Heart right ventricle (tissue), 16 donors: ENCODE measurements at regions not wholly inside any gene's neighbourhood (a gene's known extent, or its start where the extent isn't known, plus 50 kb on each side); places are given as distances from the start of the nearest gene placed in this dataset.

Experiments
- ATAC-seq, 8 donors: fragments of 200-7000 bp; cut with Tn5 transposase; one replicate each; pipeline ENCODE4 v1.9.1; 2020; ENCODE audit warnings: mild to moderate bottlenecking in 8 of 8, moderate library complexity in 8 of 8, moderate number of reproducible peaks in 1 of 8
- DNase-seq, 2 donors: peaks; one replicate each; pipeline ENCODE4 v3.0.0-alpha.2; 2020
- H3K27ac ChIP-seq, 10 donors: fragments of 200-600 bp; sonication (generic) in 2 of 10; one replicate each; pipeline versions ENCODE4 v1.5.0 to v1.8.0; 2020 to 2022; ENCODE audit warnings: mild to moderate bottlenecking in 3 of 10
- H3K27me3 ChIP-seq, 7 donors: fragments of 200-600 bp; one replicate each; pipeline ENCODE4 v1.8.0; 2021 to 2022; ENCODE audit warnings: mild to moderate bottlenecking in 2 of 7
- H3K36me3 ChIP-seq, 9 donors: fragments of 200-600 bp; sonication (generic) in 1 of 9; one replicate each; pipeline versions ENCODE4 v1.5.0 to v1.8.0; 2020 to 2022; ENCODE audit warnings: mild to moderate bottlenecking in 2 of 9
- H3K4me1 ChIP-seq, 9 donors: fragments of 200-600 bp; sonication (generic) in 1 of 9; one replicate each; pipeline versions ENCODE4 v1.5.0 to v1.8.0; 2020 to 2022; ENCODE audit warnings: mild to moderate bottlenecking in 4 of 9
- H3K4me3 ChIP-seq, 10 donors: fragments of 200-600 bp; sonication (generic) in 2 of 10; one replicate each; pipeline versions ENCODE4 v1.5.0 to v1.8.0; 2020 to 2022; ENCODE audit warnings: mild to moderate bottlenecking in 7 of 10, moderate library complexity in 2 of 10
- H3K9me3 ChIP-seq, 11 donors: fragments of 200-600 bp in 10 of 11; sonication (generic) in 2 of 11; one replicate each; pipeline versions ENCODE4 v1.5.0 to v1.8.0; 2013 to 2022; ENCODE audit warnings: mild to moderate bottlenecking in 2 of 11, control low read depth in 1 of 11, moderate library complexity in 1 of 11
- WGBS, 2 donors: extraction: QIAGEN DNeasy Blood & Tissue Kit; methylation state at CpG; one replicate each; pipeline ENCODE4 v1.1.7; 2013; ENCODE audit warnings: inconsistent platforms in 1 of 2; 5-methylcytosine and 5-hydroxymethylcytosine counted together
- intact Hi-C, 10 donors: fragments of 100-400 bp; cut with DNase I; formaldehyde crosslinking; loops; one replicate each; pipeline versions ENCODE4 v1.11.1 to v1.14.2; 2022
- TF ChIP-seq, protein P1 (sequence below), 9 donors: fragments of 200-600 bp; sonication (generic) in 2 of 9; IDR thresholded peaks; one replicate each; pipeline versions ENCODE4 v1.5.0 to v1.8.0; 2021 to 2022; ENCODE audit warnings: antibody characterized with exemption in 9 of 9, mild to moderate bottlenecking in 5 of 9, moderate library complexity in 1 of 9
- donor health status: Arrhythmogenic right ventricular cardiomyopathy.
- donor health status: ischemic (EF 13 %, LVEDD 7.1; RV severe dilation, severe dysfunction).
- donor health status: healthy with polysubstance abuse.
- donor health status: DM: no; HTN: yes; CAD: no.
- donor health status: DM: no; HTN: no; CAD: no.
- donor health status: ischemic (EF 25% LVEDD 6.9; RV normal size, moderate dysfunction).
- donor health status: ischemic (EF 25% LVEDD 5.7; RV mildly dilated, moderate dysfunction).
- donor health status: healthy.
- donor health status: DM: yes; HTN: yes; CAD: no.
- donor health status: Ischemic cardiomyopathy.
- donor health status: ischemic (EF 35%, LVEDD 5.7; RV mildly dilated, moderate dysfunction).
- donor health status: nonischemic (EF 11% LVEDD 7.7; RV severe dilation, severe dysfunction).
- donor health status: DM: yes; HTN: yes; CAD: no.
- donor health status: PGD.
- donor health status: ischemic (EF 29% LVEDD 5.4; RV normal size, mild dysfunction).
- donor health status: nonischemic (EF 23%, LVEDD 6.1; RV moderate dilation, normal function).

DNA sequence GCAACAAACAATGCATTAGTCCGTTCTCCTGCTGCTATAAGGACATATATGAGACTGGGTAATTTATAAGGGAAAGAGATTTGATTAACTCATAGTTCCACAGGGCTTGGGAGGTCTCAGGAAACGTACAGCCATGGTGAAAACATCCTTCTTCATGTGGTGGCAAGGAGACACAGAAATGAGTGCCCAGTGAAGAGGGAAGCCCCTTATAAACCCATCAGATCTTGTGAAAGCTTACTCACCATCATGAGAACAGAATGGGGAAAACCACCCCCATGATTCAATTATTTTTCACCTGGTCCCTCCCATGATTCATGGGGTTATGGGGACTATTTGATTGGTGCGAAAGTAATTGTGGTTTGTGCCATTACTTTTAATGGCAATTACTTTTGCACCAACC lies 655.8 kb upstream of the SEMA6A start:
- 88 to 91% methylated on average over 3 of the region's 3 CpGs for WGBS, 2 donors
- no peaks in the 10 kb centered on the region for H3K36me3 ChIP-seq
- peaks cover 0 to 2% (median 0%) of the 10 kb centered on the region in 9 donors for H3K4me1 ChIP-seq
- no peak for DNase-seq
- H3K9me3 ChIP-seq, result no peaks in the 10 kb centered on the region
- no peak for ATAC-seq
- H3K27ac ChIP-seq, result no peak overlapping the region
- TF ChIP-seq, protein P1, sequence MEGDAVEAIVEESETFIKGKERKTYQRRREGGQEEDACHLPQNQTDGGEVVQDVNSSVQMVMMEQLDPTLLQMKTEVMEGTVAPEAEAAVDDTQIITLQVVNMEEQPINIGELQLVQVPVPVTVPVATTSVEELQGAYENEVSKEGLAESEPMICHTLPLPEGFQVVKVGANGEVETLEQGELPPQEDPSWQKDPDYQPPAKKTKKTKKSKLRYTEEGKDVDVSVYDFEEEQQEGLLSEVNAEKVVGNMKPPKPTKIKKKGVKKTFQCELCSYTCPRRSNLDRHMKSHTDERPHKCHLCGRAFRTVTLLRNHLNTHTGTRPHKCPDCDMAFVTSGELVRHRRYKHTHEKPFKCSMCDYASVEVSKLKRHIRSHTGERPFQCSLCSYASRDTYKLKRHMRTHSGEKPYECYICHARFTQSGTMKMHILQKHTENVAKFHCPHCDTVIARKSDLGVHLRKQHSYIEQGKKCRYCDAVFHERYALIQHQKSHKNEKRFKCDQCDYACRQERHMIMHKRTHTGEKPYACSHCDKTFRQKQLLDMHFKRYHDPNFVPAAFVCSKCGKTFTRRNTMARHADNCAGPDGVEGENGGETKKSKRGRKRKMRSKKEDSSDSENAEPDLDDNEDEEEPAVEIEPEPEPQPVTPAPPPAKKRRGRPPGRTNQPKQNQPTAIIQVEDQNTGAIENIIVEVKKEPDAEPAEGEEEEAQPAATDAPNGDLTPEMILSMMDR (IDR thresholded peaks at IDR 0.05), result no peak
- H3K27me3 ChIP-seq, result no peaks in the 10 kb centered on the region
- intact Hi-C loops, result loop anchor here in 1 of 10 donors (10.0 kb wide), 1 partner anchor 96 kb away; no protein-coding TSS in a partner anchor
- no peak overlapping the region for H3K4me3 ChIP-seq

DNA sequence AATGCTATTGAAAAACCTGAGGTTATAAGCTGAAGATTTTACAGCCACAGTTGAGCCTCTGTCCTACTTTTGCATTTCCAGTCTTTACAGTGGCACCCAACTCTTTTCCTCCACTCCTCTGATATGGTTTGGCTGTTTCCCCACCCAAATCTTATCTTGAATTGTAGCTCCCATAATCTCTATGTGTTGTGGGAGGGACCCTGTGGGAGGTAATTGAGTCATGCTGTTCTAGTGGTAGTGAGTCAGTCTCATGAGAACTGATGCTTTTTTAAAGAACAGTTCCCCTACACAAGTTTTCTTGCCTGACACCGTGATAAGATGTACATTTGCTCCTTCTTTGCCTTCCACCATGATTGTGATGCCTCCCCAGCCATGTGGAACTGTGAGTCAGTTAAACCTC lies 646.1 kb upstream of the SEMA6A start:
- Histone ChIP-seq H3K27me3 (no peaks in the 10 kb centered on the region), H3K27ac (no peak overlapping the region), H3K36me3 (no peaks in the 10 kb centered on the region), H3K4me3 (no peak overlapping the region), H3K4me1 (no peaks in the 10 kb centered on the region), H3K9me3 (peaks cover 0 to 3% (median 0%) of the 10 kb centered on the region in 11 donors)
- no peak for DNase-seq
- TF ChIP-seq, protein P1 (IDR thresholded peaks at IDR 0.05), result no peak
- 19 to 32% methylated on average over 1 of the region's 1 CpG for WGBS, 2 donors
- intact Hi-C loops, result no loop called here
- no peak for ATAC-seq

DNA sequence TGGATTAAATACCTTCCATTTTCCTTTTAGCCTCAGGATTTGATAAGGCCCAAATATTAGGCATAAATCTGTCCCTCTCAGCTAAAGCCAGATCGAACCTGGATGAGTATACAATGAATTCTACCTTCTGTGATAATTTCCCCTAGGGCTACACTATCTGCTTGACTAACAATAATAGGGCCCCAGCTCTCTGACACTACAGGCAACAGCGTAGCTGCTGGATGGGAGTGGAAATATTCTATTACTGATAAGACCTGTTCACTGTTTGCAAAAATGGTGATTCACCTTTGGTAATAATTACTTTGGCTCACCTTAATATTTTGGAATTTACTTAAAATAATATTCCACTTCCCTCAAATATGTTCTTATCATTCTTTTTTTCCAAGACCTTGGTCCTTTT lies 644.2 kb upstream of the SEMA6A start:
- intact Hi-C loops, result no loop called here
- TF ChIP-seq, protein P1 (IDR thresholded peaks at IDR 0.05), result no peak
- DNase-seq (no peak), ATAC-seq (no peak)
- Histone ChIP-seq H3K27me3 (no peaks in the 10 kb centered on the region), H3K36me3 (no peaks in the 10 kb centered on the region), H3K4me3 (no peak overlapping the region), H3K27ac (no peak overlapping the region), H3K4me1 (no peaks in the 10 kb centered on the region), H3K9me3 (peaks cover 0 to 3% (median 0%) of the 10 kb centered on the region in 11 donors)
- 77 to 80% methylated on average over 2 of the region's 2 CpGs for WGBS, 2 donors

GRCh38 chr5:117212866-117213265 lies 638.2 kb upstream of the SEMA6A start:
- Histone ChIP-seq H3K27ac (no peak overlapping the region), H3K4me3 (no peak overlapping the region), H3K27me3 (no peaks in the 10 kb centered on the region), H3K36me3 (no peaks in the 10 kb centered on the region), H3K9me3 (peaks cover 0 to 8% (median 0%) of the 10 kb centered on the region in 11 donors), H3K4me1 (no peaks in the 10 kb centered on the region)
- TF ChIP-seq, protein P1 (IDR thresholded peaks at IDR 0.05), result no peak
- ATAC-seq (no peak), DNase-seq (no peak)
- intact Hi-C loops, result no loop called here
- 43 to 46% methylated on average over 1 of the region's 1 CpG for WGBS, 2 donors
